ENCODE measurements at regions not wholly inside any gene's neighbourhood (a gene's known extent, or its start where the extent isn't known, plus 50 kb on each side); places are given as distances from the start of the nearest gene placed in this dataset.

GRCh38 chr9:13588151-13589033, 308.9 kb upstream of the MPDZ start:
- no peak overlapping the region for H3K4me3 ChIP-seq (ENCODE audit: low read depth, low read length)
- TF ChIP-seq CTCF (IDR thresholded peaks at IDR 0.05; ENCODE audit: borderline replicate concordance, insufficient read depth, low read depth, low read length): no peak

DNA sequence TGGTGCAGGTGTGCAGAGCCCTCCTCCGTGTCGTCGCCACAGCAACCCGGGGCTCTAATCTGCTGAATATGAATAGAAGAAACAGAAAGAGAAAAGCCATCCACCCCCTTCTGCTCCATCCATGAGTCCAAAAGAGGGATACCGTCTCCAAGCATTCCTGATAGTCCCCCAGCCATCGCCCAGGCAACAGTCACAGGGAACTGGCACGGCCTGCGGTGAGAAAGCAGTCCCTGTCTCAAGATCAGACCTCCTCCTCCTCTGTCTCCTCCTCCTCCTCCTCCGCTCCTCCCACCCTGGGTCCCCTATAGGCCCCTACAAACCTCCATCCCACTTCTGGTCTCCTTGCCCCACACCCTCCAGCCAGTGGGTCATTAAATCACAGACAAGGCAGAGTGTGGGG, 308.1 kb upstream of the MPDZ start:
- no peak overlapping the region for H3K4me3 ChIP-seq (ENCODE audit: low read depth, low read length)
- no peak for TF ChIP-seq CTCF (IDR thresholded peaks at IDR 0.05; ENCODE audit: borderline replicate concordance, insufficient read depth, low read depth, low read length)

- no peak for TF ChIP-seq CTCF (IDR thresholded peaks at IDR 0.05; ENCODE audit: borderline replicate concordance, insufficient read depth, low read depth, low read length)
- H3K4me3 ChIP-seq (ENCODE audit: low read depth, low read length): no peak overlapping the region
These were observed 307.3 kb upstream of the MPDZ start for GRCh38 chr9:13586587-13587374.

- TF ChIP-seq CTCF (IDR thresholded peaks at IDR 0.05; ENCODE audit: borderline replicate concordance, insufficient read depth, low read depth, low read length): no peak
- no peak overlapping the region for H3K4me3 ChIP-seq (ENCODE audit: low read depth, low read length)
These were observed 301.3 kb upstream of the MPDZ start for GRCh38 chr9:13580760-13581159.

- H3K4me3 ChIP-seq (ENCODE audit: low read depth, low read length): no peak overlapping the region
- no peak for TF ChIP-seq CTCF (IDR thresholded peaks at IDR 0.05; ENCODE audit: borderline replicate concordance, insufficient read depth, low read depth, low read length)
These were observed 300.6 kb upstream of the MPDZ start for GRCh38 chr9:13580131-13580530.

- no peak for TF ChIP-seq CTCF (IDR thresholded peaks at IDR 0.05; ENCODE audit: borderline replicate concordance, insufficient read depth, low read depth, low read length)
- H3K4me3 ChIP-seq (ENCODE audit: low read depth, low read length): no peak overlapping the region
These were observed 296.6 kb upstream of the MPDZ start for GRCh38 chr9:13576101-13576500.
